CD4-positive, CD25-positive, alpha-beta regulatory T cell (primary cell): ENCODE measurements at regions not wholly inside any gene's neighbourhood (a gene's known extent, or its start where the extent isn't known, plus 50 kb on each side); places are given as distances from the start of the nearest gene placed in this dataset.
"Not testable (repeated sequence)": the region's sequence is repeated elsewhere in the genome, so short reads cannot be mapped to it uniquely, and the experiment has no call there.

Experiments used
- ATAC-seq, 2 donors: fragments of 150-1000 bp; cut with Tn5 transposase; one replicate each; pipeline ENCODE4 v1.10.0; 2021; ENCODE audit warnings: low read depth in 2 of 2, moderate number of reproducible peaks in 2 of 2, moderate library complexity in 1 of 2
- DNase-seq, 3 donors: peaks; one replicate each; pipeline versions ENCODE4 v3.0.0 to v3.0.0-alpha.2; 2012 to 2022; ENCODE audit warnings: mixed read lengths in 1 of 3
- H3K27ac ChIP-seq: one replicate; pipeline ENCODE4 v1.7.0; 2013; ENCODE audit warnings: mild to moderate bottlenecking, low read length; ENCODE audit not compliant: insufficient read depth, poor library complexity, severe bottlenecking
- H3K27me3 ChIP-seq: one replicate; pipeline ENCODE4 v1.7.0; 2013; ENCODE audit warnings: low read length; ENCODE audit not compliant: control insufficient read depth, insufficient read depth
- H3K36me3 ChIP-seq: one replicate; pipeline ENCODE4 v1.7.0; 2013; ENCODE audit warnings: mild to moderate bottlenecking, low read length, moderate library complexity; ENCODE audit not compliant: control insufficient read depth, insufficient read depth
- H3K4me1 ChIP-seq: 2 replicates; pipeline ENCODE4 v1.7.0; 2013; ENCODE audit warnings: mild to moderate bottlenecking, low read length; ENCODE audit not compliant: insufficient read depth, control insufficient read depth, poor library complexity, severe bottlenecking
- H3K4me3 ChIP-seq: one replicate; pipeline ENCODE4 v1.7.0; 2013; ENCODE audit warnings: low read depth, mild to moderate bottlenecking, low read length, moderate library complexity
- H3K9me3 ChIP-seq, 2 experiments: 1 replicate in 1 of 2; 2 replicates in 1 of 2; pipeline ENCODE4 v1.7.0; 2013; ENCODE audit warnings: low read length in 2 of 2, mild to moderate bottlenecking in 1 of 2, moderate library complexity in 1 of 2; ENCODE audit not compliant: control insufficient read depth in 2 of 2
- H3K27ac Mint-ChIP-seq, 3 donors: one replicate each; pipeline ENCODE4 v1.8.0; 2020 to 2022; ENCODE audit warnings: mild to moderate bottlenecking in 3 of 3, mixed read lengths in 3 of 3, moderate library complexity in 2 of 3
- H3K27me3 Mint-ChIP-seq: one replicate; pipeline ENCODE4 v1.8.0; 2022; ENCODE audit warnings: mild to moderate bottlenecking, mixed read lengths
- H3K36me3 Mint-ChIP-seq: one replicate; pipeline ENCODE4 v1.8.0; 2020; ENCODE audit warnings: mixed read lengths
- H3K4me1 Mint-ChIP-seq, 4 donors: one replicate each; pipeline ENCODE4 v1.8.0; 2020 to 2022; ENCODE audit warnings: mixed read lengths in 4 of 4, mild to moderate bottlenecking in 1 of 4
- H3K4me3 Mint-ChIP-seq, 4 donors: one replicate each; pipeline ENCODE4 v1.8.0; 2020 to 2022; ENCODE audit warnings: mild to moderate bottlenecking in 4 of 4, mixed read lengths in 4 of 4, moderate library complexity in 3 of 4
- H3K9me3 Mint-ChIP-seq, 7 donors: one replicate each; pipeline ENCODE4 v1.8.0; 2020 to 2022; ENCODE audit warnings: mixed read lengths in 7 of 7, mild to moderate bottlenecking in 3 of 7, moderate library complexity in 2 of 7

DNA sequence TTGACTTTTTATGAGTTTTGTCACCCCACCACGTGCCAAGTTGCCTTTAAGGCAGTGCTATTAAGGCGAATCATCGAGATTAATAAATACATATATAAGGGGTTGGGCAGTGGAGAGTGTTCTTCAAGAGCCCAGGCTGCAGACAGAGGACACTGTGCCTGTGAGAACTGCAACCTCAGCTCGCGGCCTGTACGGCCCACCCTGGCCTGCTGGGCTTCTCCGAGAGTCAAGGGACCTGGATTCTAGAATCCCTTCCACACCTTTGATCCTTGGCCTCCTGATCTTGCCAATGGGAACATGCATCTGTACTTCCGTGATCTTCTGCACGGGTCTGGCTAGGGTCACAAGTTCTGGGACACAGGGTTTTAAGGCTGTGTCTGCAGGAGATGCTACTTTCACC lies 54.5 kb downstream of the IRX5 start:
- Histone ChIP-seq H3K4me3 (no peak overlapping the region), H3K27ac (no peak overlapping the region), H3K9me3 (no peaks in the 10 kb centered on the region), H3K27me3 (no peaks in the 10 kb centered on the region), H3K36me3 (no peaks in the 10 kb centered on the region), H3K4me1 (no peaks in the 10 kb centered on the region)
- Mint-ChIP-seq H3K36me3 (no peaks in the 10 kb centered on the region), H3K27ac (no peak overlapping the region), H3K9me3 (peaks cover 0 to 1% (median 0%) of the 10 kb centered on the region in 7 donors), H3K4me3 (no peak overlapping the region), H3K4me1 (no peaks in the 10 kb centered on the region), H3K27me3 (peaks cover 7% of the 10 kb centered on the region)
- no peak for ATAC-seq
- no peak for DNase-seq

DNA sequence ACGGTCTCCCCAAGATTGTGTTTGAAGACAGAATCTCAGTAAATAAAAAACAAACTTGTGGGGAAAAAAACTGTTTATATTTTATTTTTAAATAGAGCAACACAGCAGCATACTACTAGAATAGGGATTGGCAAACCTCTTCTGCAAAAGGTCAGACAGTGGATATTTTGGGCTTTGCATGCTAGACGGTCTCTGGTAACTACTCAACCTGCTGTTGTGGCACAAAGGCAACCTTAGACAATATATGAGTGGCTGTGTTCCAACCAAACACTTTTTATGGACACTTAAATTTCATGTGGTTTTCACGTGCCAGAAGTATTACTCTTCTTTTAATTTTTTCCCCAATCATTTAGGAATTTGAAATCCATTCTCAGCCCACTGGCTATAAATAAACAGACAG lies 55.0 kb downstream of the IRX5 start:
- no peaks in the 10 kb centered on the region for H3K36me3 Mint-ChIP-seq
- no peak overlapping the region for H3K27ac ChIP-seq
- ATAC-seq, result no peak
- H3K36me3 ChIP-seq, result no peaks in the 10 kb centered on the region
- no peaks in the 10 kb centered on the region for H3K9me3 ChIP-seq
- peaks cover 10% of the 10 kb centered on the region for H3K27me3 Mint-ChIP-seq
- no peaks in the 10 kb centered on the region for H3K27me3 ChIP-seq
- no peak overlapping the region for H3K4me3 Mint-ChIP-seq
- H3K27ac Mint-ChIP-seq, result no peak overlapping the region
- DNase-seq, result no peak
- H3K9me3 Mint-ChIP-seq, result peaks cover 0 to 1% (median 0%) of the 10 kb centered on the region in 7 donors
- no peaks in the 10 kb centered on the region for H3K4me1 Mint-ChIP-seq
- no peaks in the 10 kb centered on the region for H3K4me1 ChIP-seq
- no peak overlapping the region for H3K4me3 ChIP-seq

DNA sequence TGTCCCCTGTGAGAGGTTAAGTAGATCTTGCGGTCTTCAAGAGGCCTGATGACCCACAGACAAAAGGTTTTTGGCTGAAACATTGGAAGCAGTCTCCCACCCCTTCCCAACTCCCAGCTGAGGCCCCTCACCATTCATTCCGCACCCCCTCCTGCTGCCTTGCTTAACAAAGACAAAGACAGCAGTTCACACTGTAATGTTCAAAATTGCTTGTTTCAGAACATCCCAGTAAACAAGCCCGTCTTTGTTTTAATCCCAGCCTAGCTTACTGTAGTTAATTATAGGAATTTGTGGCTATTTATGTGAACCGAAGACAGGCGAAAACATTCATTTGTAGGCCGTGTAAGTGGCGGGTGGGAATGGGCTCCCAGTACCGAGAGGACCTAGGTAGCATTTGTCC lies 55.7 kb downstream of the IRX5 start:
- Mint-ChIP-seq H3K27me3 (peaks cover 10% of the 10 kb centered on the region), H3K27ac (no peak overlapping the region), H3K36me3 (no peaks in the 10 kb centered on the region), H3K4me3 (no peak overlapping the region), H3K4me1 (no peaks in the 10 kb centered on the region), H3K9me3 (peaks cover 0 to 1% (median 0%) of the 10 kb centered on the region in 7 donors)
- H3K36me3 ChIP-seq, result no peaks in the 10 kb centered on the region
- no peaks in the 10 kb centered on the region for H3K9me3 ChIP-seq
- H3K4me1 ChIP-seq, result no peaks in the 10 kb centered on the region
- H3K27me3 ChIP-seq, result no peaks in the 10 kb centered on the region
- no peak overlapping the region for H3K4me3 ChIP-seq
- no peak overlapping the region for H3K27ac ChIP-seq
- no peak for ATAC-seq
- no peak for DNase-seq

DNA sequence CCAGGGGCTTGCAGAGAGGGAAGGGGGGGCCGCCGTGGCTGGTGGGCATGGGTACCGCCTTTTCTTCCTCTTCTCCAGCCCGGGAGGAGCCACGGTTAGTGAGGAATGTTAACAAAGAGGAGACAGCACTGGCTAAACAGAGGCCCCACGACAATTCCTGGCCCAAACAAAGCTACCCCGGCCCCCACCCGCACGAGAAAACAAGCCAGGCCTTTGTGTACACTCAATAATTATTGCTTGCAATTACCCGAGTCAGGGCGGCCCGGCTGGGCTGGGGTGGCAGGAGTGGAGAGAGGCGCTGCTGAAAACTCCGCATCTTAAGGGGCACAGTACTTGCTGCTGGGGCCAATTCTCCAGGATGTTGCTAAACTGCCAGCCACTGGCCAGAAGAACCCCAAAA lies 56.4 kb downstream of the IRX5 start:
- Mint-ChIP-seq H3K27ac (no peak overlapping the region), H3K9me3 (peaks cover 0 to 1% (median 0%) of the 10 kb centered on the region in 7 donors), H3K36me3 (no peaks in the 10 kb centered on the region), H3K4me3 (no peak overlapping the region), H3K4me1 (no peaks in the 10 kb centered on the region), H3K27me3 (peaks cover 10% of the 10 kb centered on the region)
- no peaks in the 10 kb centered on the region for H3K36me3 ChIP-seq
- H3K27ac ChIP-seq, result no peak overlapping the region
- no peaks in the 10 kb centered on the region for H3K4me1 ChIP-seq
- ATAC-seq, result no peak
- H3K9me3 ChIP-seq, result no peaks in the 10 kb centered on the region
- no peaks in the 10 kb centered on the region for H3K27me3 ChIP-seq
- no peak for DNase-seq
- no peak overlapping the region for H3K4me3 ChIP-seq

DNA sequence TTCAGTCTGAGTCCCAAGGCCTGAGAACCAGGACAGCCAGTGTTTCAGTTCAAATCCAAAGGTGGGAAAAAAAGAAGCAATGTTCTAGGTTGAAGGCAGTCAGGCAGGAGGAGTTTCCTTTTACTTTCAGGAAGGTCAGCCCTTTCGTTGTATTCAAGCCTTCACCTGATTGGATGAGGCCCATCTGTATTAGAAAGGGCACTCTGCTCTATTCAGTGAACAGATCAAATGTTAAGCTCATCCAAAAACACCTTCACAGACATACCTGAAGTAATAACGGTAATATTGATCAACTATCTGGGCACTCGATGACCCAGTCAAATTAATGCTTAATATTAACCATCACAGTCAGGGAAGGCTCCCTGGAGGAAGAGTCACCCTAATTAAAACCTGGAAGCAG lies 60.9 kb downstream of the IRX5 start:
- DNase-seq (no peak), ATAC-seq (no peak)
- Histone ChIP-seq H3K4me1 (no peaks in the 10 kb centered on the region), H3K4me3 (no peak overlapping the region), H3K9me3 (no peaks in the 10 kb centered on the region), H3K36me3 (no peaks in the 10 kb centered on the region), H3K27me3 (no peaks in the 10 kb centered on the region), H3K27ac (no peak overlapping the region)
- Mint-ChIP-seq H3K27ac (no peak overlapping the region), H3K27me3 (peaks cover 10% of the 10 kb centered on the region), H3K9me3 (peaks cover 0 to 2% (median 0%) of the 10 kb centered on the region in 7 donors), H3K4me3 (no peak overlapping the region), H3K36me3 (no peaks in the 10 kb centered on the region), H3K4me1 (no peaks in the 10 kb centered on the region)

DNA sequence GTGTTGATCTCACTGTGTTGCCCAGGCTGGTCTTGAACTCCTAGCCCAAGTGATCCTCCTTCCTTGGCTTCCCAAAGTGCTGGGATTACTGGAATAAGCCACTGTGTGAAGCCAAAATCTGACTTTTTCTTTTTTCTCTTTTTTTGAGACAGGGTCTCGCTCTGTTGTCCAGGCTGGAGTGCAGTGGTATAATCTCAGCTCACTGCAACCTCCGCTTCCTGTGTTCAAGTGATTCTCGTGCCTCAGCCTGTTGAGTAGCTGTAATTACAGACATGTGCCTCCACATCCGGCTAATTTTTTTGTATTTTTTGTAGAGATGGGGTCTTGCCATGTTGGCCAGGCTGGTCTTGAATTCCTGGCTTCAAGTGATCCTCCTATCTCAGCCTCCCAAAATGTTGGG lies 61.3 kb downstream of the IRX5 start:
- H3K27ac Mint-ChIP-seq, H3K36me3 Mint-ChIP-seq, H3K9me3 Mint-ChIP-seq, H3K27me3 Mint-ChIP-seq, H3K4me3 Mint-ChIP-seq, H3K36me3 ChIP-seq, H3K4me1 Mint-ChIP-seq, H3K4me3 ChIP-seq, H3K9me3 ChIP-seq, H3K4me1 ChIP-seq, DNase-seq, ATAC-seq, H3K27me3 ChIP-seq, H3K27ac ChIP-seq: not testable (repeated sequence)

DNA sequence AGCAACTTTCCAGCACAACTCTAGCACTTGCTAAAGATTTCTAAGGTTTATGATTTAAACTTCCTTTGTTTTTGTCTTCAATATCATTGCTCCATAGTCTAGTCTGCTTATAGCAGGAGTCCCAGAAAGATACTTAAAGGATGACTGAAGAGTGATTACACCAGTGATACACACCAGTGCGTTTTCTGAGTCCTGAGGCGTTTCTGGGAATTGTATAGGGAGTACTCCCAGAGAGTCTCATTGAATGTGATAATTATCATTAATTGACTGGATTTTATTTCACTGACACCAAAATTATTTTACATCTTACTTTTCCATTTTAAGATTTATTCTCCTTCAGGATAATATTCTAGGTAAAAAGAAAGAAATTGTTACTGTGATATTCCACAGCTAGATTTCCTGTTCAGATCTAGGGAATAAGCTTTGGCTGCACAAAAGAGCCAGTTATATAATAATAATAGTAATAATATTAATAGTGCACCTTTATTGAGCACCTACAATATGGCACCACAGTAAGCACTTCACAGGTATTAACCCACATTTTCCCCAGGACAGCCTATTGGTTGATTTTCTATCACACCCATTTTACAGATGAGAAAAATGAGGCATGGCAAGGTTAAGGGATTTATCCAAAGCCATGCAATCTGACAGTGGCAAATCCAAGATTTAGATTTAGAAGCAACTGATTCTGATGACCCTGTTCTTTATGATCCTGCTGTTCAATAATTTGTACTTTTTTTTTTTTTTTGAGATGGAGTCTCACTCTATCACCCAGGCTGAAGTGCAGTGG lies 62.6 kb downstream of the IRX5 start:
- DNase-seq, result no peak
- H3K4me3 Mint-ChIP-seq, result no peak overlapping the region
- peaks cover 0 to 2% (median 0%) of the 10 kb centered on the region in 7 donors for H3K9me3 Mint-ChIP-seq
- H3K36me3 ChIP-seq, result no peaks in the 10 kb centered on the region
- H3K4me1 Mint-ChIP-seq, result no peaks in the 10 kb centered on the region
- no peaks in the 10 kb centered on the region for H3K9me3 ChIP-seq
- peaks cover 5% of the 10 kb centered on the region for H3K27me3 Mint-ChIP-seq
- H3K27ac ChIP-seq, result no peak overlapping the region
- no peak overlapping the region for H3K4me3 ChIP-seq
- no peak overlapping the region for H3K27ac Mint-ChIP-seq
- no peak for ATAC-seq
- no peaks in the 10 kb centered on the region for H3K36me3 Mint-ChIP-seq
- H3K27me3 ChIP-seq, result no peaks in the 10 kb centered on the region
- H3K4me1 ChIP-seq, result no peaks in the 10 kb centered on the region

DNA sequence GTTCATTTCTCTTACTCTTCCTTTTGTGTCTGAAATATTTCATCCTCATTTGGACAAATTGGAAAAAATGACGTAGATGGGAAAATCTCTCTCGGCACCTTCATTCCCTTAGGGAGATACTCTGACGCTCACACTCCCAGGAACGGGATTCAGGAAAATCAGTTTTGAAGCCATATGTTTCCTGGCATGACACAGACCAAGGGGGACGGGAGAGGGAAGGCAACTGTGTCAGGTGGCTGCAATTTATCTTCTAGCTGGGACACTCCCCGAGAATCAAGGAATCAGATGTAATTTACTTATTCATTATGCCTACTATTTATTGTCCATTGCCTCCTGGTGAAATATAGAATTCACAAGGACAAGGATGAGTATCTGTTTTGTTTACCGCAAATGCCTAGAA lies 65.5 kb downstream of the IRX5 start:
- no peak overlapping the region for H3K27ac Mint-ChIP-seq
- DNase-seq, result no peak

More for the DNA sequence above, 65.5 kb downstream of the IRX5 start:
- ATAC-seq, result no peak
- Histone ChIP-seq H3K9me3 (no peaks in the 10 kb centered on the region), H3K27ac (no peak overlapping the region), H3K4me3 (no peak overlapping the region), H3K4me1 (no peaks in the 10 kb centered on the region), H3K27me3 (no peaks in the 10 kb centered on the region), H3K36me3 (no peaks in the 10 kb centered on the region)
- no peaks in the 10 kb centered on the region for H3K27me3 Mint-ChIP-seq
- no peaks in the 10 kb centered on the region for H3K36me3 Mint-ChIP-seq
- no peaks in the 10 kb centered on the region for H3K4me1 Mint-ChIP-seq
- no peak overlapping the region for H3K4me3 Mint-ChIP-seq
- H3K9me3 Mint-ChIP-seq, result peaks cover 0 to 2% (median 0%) of the 10 kb centered on the region in 7 donors
